ENCODE measurements at regions not wholly inside any gene's neighbourhood (a gene's known extent, or its start where the extent isn't known, plus 50 kb on each side); places are given as distances from the start of the nearest gene placed in this dataset.

DNA sequence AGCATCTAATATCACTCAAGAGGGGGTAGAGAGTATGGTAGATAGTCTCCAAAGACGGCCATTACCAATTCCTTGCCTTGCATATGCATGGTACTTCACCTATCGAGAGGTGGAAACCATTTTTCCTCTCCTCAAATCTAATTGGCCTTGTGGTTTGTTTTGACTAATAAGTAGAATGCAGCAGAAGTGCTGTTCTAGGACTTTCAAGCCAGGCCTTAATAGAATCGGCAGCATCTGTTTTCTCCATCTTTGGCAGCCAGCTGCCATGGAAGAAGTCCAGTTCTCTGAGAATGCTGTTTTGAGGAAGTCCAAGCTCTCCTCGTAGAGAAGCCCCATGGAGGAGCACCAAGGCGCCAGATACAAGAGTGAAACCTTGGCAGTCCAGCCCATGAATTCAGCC lies 59.1 kb upstream of the RASGRP1 start:
- TF ChIP-seq, protein P1, sequence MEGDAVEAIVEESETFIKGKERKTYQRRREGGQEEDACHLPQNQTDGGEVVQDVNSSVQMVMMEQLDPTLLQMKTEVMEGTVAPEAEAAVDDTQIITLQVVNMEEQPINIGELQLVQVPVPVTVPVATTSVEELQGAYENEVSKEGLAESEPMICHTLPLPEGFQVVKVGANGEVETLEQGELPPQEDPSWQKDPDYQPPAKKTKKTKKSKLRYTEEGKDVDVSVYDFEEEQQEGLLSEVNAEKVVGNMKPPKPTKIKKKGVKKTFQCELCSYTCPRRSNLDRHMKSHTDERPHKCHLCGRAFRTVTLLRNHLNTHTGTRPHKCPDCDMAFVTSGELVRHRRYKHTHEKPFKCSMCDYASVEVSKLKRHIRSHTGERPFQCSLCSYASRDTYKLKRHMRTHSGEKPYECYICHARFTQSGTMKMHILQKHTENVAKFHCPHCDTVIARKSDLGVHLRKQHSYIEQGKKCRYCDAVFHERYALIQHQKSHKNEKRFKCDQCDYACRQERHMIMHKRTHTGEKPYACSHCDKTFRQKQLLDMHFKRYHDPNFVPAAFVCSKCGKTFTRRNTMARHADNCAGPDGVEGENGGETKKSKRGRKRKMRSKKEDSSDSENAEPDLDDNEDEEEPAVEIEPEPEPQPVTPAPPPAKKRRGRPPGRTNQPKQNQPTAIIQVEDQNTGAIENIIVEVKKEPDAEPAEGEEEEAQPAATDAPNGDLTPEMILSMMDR (IDR thresholded peaks at IDR 0.05; ENCODE audit: insufficient read depth, low read length, poor library complexity, severe bottlenecking) = no peak
- TF ChIP-seq EZH2phosphoT487 (conservative IDR thresholded peaks at IDR 0.05; ENCODE audit: low read length) = no peak

All from SU-DHL-6 (cell line).